GM04503 (cell line): ENCODE measurements at regions not wholly inside any gene's neighbourhood (a gene's known extent, or its start where the extent isn't known, plus 50 kb on each side); places are given as distances from the start of the nearest gene placed in this dataset.

Experiments used
- DNase-seq: peaks from one replicate; pipeline ENCODE4 v3.0.0-alpha.2; 2012; ENCODE audit warnings: low read depth

GRCh38 chr3:110106805-110107204 lies 769.5 kb upstream of the DPPA4 start:
- DNase-seq: no peak

DNA sequence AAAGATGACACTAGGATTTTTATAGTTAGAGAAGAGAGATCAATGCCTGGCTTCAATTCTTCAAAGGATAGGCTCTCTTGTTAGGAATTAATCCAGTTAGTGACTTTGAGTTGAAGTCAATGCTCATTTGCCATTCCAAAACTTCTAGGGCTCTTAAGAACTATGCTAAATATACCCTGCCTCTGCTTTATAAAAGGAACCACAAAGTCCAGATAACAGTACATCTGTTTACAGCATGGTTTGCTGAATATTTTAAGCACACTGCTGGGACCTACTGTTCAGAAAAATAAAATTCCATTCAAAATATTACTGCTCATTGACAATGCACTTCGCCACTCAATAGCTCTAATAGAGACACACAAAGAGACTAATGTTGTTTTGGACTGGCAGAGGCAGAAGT lies 786.6 kb upstream of the DPPA4 start:
- no peak for DNase-seq

DNA sequence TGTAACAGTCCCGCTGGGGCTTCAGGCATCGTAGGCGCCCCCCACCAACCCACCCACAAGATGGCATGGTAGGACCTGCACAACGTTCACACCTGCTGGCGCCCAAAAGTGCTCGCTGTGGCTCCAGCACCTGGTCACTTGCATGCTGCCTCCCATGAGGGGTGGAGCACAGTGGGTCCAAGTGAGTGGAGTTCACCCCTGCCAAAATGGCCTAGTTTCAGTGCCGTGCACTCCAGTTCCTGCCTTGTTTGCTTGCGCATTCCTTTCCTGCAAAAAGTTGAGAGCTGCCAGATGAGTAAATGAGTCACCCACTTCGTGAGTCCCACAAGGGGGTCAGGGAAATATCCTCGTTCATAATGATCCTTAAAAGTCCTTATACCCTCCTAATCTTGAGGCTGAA lies 788.7 kb upstream of the DPPA4 start:
- DNase-seq: no peak

GRCh38 chr3:110133971-110134370 lies 796.6 kb upstream of the DPPA4 start:
- no peak for DNase-seq

DNA sequence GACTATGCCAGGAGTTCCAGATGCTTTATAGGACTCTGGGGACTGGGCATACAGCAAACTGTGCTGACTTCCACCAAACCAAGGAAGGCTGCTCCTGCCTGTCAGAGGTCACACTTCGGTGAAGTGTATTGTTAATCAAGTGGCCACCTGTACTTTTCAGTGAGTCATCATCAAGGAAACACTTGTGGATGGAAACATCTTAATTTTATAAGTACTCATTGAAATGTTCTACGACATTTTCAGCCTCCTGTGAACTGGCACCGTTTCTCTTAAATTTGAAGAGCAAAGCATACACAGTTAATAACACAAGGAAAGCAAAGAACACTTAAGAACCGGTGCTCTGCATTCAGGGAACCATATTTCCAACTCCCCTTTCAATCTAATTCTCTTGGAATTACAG lies 801.7 kb upstream of the DPPA4 start:
- no peak for DNase-seq

GRCh38 chr3:110139821-110140220 lies 802.5 kb upstream of the DPPA4 start:
- no peak for DNase-seq

DNA sequence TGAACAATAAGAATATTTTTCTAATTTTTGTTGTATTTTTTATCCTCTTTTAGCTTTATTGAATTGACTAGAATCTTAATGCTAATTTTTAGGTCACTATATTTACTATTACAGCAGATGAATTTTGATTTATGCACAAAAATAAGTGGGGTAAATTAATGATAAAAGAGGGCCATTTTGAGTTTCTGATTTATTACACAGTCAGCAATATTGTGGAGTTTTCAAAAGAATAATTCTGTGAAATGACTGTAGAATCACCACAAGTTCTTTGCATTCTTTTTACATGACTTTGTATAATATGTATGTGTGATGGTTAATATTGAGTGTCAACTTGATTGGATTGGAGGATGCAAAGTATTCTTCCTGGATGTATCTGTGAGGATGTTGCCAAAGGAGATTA lies 812.4 kb upstream of the DPPA4 start:
- DNase-seq: no peak

DNA sequence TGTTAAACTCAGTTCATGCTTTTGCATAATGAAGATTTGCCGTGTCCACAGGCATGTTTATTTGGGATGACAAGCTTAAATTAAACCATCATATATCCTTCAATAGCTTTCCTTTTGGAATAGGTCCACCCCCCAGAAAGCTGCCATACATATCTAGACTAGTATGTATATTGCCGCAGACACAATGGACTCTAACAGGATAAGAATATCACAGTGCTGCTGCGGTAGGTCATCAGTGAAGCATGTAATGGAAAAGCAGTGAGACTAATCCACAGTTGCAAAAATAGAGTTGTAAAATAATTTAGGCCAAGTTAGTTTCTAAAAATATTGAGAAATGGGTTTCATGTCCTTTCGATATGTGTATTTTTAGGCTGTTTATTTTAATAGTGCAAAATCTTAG lies 819.9 kb upstream of the DPPA4 start:
- DNase-seq: no peak

GRCh38 chr3:110164632-110165369 lies 827.5 kb upstream of the DPPA4 start:
- no peak for DNase-seq

DNA sequence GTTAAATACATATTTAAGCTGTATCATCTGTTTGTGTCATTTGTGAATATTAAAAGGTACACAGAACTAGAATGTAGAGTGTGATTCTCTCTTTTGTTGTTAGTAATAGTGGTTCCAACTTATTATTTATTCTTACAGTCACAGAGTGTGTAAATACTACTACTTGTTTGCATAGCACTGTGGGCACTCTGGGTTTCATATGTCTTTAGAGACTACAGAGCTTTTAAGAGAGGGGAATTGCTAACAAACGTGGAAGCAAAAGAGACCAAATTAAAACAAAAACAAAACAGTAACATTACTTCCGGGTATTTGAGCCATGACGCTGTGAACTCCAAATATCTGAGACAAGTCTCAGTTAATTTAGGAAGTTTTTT lies 828.0 kb upstream of the DPPA4 start:
- no peak for DNase-seq

GRCh38 chr3:110165753-110166152 lies 828.4 kb upstream of the DPPA4 start:
- no peak for DNase-seq

DNA sequence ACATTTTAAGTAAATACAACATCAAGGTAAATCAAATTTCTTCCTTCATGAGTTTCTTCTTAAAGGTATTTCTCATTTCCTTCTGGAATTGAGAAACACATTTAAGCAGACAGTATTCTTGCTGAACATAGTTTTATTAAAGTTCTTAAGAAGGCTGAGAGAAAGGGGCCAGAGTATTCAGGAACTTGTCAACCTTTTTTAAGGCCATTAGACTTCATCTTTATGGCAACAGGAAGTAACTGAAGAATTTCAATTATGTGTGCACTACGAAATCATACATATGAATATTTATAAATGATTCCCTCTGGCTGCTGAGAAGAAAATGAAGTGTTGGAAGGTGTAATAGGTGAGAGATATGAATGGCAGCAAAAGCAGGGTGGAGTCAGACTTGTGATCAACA lies 829.4 kb upstream of the DPPA4 start:
- DNase-seq: no peak

DNA sequence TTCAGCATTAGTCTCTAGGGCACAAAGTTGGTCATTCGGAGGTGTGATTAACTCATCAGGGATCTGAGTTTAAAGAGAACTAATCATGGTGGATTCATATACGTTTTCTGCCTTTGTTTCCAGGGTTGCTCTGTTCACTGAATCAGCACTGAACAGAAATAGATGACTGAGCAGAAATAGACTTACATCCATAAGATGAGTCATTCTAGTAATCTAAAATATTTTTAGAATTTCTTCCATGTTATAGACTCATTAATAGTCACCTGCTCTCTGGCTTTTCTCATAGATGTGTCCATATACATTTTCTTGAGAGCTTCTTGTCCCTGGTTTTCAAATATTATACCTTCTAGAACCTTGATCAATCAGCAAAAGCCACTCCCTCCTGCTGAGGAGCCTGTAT lies 837.6 kb upstream of the DPPA4 start:
- DNase-seq: no peak

DNA sequence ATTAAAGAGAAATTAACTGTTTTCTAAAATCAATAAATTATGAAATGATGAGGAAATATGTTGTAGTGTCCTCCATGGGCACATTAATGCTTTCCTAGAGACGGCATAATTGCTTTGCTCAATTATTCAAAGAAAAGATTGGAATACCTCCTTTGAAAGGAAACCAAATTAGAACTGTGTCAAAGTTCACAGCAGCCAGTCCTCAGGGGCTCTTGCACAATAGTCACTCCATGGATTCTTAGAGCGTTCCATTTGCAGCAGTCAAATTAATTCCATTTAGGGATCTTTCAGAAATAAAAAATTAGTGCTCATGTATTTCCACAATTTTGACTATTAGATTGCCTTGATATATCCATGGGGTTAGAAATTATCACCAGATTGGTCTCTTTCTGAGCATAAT lies 841.6 kb upstream of the DPPA4 start:
- no peak for DNase-seq

DNA sequence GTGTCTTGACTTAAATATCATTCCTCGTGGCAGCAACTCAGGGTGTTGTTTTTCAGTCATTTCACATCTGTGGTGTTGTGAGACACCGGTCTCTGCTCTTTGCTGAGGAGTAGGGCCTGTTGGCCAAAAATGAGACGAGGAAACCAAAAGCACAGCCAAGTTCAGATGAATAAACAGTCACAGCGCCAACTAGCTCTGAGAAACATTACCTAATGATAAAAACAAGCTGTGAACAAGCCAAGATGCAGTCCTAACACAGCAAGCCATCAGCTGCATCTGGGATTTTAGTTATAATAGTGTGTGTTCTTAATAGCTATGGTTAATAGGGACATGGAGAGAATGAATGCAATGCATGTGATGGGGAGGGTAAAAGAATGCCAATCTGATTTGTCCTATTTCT lies 843.4 kb upstream of the DPPA4 start:
- peak; percentile 36 for DNase-seq

DNA sequence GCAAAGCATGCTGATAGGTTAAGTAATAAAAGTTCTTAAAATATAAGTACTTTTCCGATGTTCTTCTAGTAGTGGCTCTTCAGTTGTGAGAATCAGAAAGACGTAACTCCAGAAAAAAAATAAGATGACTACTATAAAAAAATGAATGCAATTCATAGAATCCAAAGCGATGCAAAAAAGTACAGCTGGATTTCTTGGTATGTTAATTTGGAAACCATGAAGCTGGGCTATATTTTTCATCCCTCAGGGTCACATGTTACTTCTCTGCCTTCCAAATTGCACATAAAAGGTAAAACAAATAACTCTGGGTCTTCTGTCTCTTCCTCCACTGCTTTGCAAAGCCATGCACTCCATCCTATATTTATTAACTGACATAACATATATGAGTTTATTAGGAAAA lies 843.9 kb upstream of the DPPA4 start:
- no peak for DNase-seq

GRCh38 chr3:110184536-110184935 lies 847.2 kb upstream of the DPPA4 start:
- no peak for DNase-seq

GRCh38 chr3:110193074-110193473 lies 855.7 kb upstream of the DPPA4 start:
- DNase-seq: no peak

- DNase-seq: no peak
These were observed 861.6 kb upstream of the DPPA4 start for GRCh38 chr3:110198717-110199587.

GRCh38 chr3:110199588-110199943 lies 862.2 kb upstream of the DPPA4 start:
- no peak for DNase-seq

DNA sequence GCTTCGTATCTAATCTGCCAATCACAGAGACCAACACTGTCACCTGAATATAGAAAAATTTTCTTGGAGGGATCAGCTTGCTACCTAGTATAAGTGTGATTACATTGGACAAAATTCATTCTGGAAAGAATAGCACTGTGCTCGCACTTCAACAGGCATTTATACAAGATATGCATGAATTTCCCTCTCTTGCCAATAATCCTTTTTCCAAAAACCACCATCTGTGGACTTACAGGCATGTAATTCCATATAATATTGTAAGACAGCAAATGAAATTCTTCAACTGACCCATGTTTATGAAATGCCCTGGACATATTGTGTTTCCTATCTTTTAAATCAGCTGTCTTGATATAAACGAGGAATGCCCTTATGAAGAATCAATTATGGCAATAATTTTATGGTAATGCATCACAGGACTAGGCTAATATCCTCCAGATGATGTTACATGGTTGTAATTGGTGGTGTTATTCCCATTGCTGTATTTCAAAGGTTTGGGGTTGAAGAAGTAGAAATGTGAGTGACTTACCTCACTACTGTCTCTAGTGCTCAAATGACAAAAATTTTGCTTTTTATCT lies 861.4 kb upstream of the NECTIN3 start:
- no peak for DNase-seq

GRCh38 chr3:110226645-110227044 lies 845.0 kb upstream of the NECTIN3 start:
- no peak for DNase-seq

GRCh38 chr3:110227991-110228390 lies 843.6 kb upstream of the NECTIN3 start:
- DNase-seq: no peak
